Heart left ventricle (tissue), 13 donors: ENCODE measurements at regions not wholly inside any gene's neighbourhood (a gene's known extent, or its start where the extent isn't known, plus 50 kb on each side); places are given as distances from the start of the nearest gene placed in this dataset.

Experiments
- POLR2A ChIP-seq, 2 donors: fragments of 450-650 bp; IDR thresholded peaks; one replicate each; pipeline ENCODE4 v1.6.1; 2017; ENCODE audit warnings: antibody characterized with exemption in 2 of 2, mild to moderate bottlenecking in 2 of 2, moderate library complexity in 2 of 2
- TF ChIP-seq, protein P1 (sequence below), 12 donors: fragments of 200-600 bp; sonication (generic) in 4 of 12; IDR thresholded peaks; one replicate each; pipeline versions ENCODE4 v1.5.0 to v1.8.0; 2018 to 2022; ENCODE audit warnings: antibody characterized with exemption in 12 of 12, mild to moderate bottlenecking in 5 of 12
- donor health status: ischemic (EF 13 %, LVEDD 7.1; RV severe dilation, severe dysfunction).
- donor health status: DM: no; HTN: yes; CAD: no.
- donor health status: DM: no; HTN: no; CAD: no.
- donor health status: ischemic (EF 25% LVEDD 6.9; RV normal size, moderate dysfunction).
- donor health status: ischemic (EF 25% LVEDD 5.7; RV mildly dilated, moderate dysfunction).
- donor health status: ischemic (EF 35%, LVEDD 5.7; RV mildly dilated, moderate dysfunction).
- donor health status: nonischemic (EF 11% LVEDD 7.7; RV severe dilation, severe dysfunction).
- donor health status: DM: yes; HTN: yes; CAD: no.
- donor health status: PGD.
- donor health status: ischemic (EF 29% LVEDD 5.4; RV normal size, mild dysfunction).
- donor health status: nonischemic (EF 23%, LVEDD 6.1; RV moderate dilation, normal function).

DNA sequence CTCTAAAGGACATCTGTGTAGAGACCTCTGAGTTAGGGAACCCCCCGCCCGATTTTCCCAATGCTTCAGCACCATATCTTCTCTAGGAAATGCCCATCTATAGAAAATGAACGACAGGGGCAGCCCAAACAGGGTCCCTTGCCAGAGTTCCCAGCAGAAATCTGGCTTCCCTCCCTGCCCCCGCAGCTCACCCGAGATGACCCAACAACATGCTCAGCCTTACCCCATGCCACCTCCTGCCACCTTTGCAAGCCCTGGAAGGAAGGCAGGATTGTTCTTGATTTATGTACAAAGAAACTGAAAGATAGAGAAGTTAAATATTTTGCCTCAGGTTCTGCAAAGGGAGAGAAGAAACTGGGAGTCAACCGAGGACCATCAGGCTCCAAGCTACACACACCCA is 105.6 kb upstream of the UQCRFS1 start:
- no peak for TF ChIP-seq POLR2A (IDR thresholded peaks at IDR 0.05)
- TF ChIP-seq, protein P1, sequence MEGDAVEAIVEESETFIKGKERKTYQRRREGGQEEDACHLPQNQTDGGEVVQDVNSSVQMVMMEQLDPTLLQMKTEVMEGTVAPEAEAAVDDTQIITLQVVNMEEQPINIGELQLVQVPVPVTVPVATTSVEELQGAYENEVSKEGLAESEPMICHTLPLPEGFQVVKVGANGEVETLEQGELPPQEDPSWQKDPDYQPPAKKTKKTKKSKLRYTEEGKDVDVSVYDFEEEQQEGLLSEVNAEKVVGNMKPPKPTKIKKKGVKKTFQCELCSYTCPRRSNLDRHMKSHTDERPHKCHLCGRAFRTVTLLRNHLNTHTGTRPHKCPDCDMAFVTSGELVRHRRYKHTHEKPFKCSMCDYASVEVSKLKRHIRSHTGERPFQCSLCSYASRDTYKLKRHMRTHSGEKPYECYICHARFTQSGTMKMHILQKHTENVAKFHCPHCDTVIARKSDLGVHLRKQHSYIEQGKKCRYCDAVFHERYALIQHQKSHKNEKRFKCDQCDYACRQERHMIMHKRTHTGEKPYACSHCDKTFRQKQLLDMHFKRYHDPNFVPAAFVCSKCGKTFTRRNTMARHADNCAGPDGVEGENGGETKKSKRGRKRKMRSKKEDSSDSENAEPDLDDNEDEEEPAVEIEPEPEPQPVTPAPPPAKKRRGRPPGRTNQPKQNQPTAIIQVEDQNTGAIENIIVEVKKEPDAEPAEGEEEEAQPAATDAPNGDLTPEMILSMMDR (IDR thresholded peaks at IDR 0.05) = no peak
